GM12875 (cell line): ENCODE measurements at regions not wholly inside any gene's neighbourhood (a gene's known extent, or its start where the extent isn't known, plus 50 kb on each side); places are given as distances from the start of the nearest gene placed in this dataset.

ENCODE experiments used
- H3K4me3 ChIP-seq: one replicate; pipeline ENCODE4 v1.5.1; 2011; ENCODE audit warnings: low read depth, low read length, control low read depth
- CTCF ChIP-seq: IDR thresholded peaks from 2 replicates; pipeline ENCODE4 v1.5.1; 2011; ENCODE audit warnings: low read depth, mild to moderate bottlenecking, control low read depth, inconsistent platforms, low read length, moderate library complexity, borderline replicate concordance; ENCODE audit not compliant: insufficient read depth

DNA sequence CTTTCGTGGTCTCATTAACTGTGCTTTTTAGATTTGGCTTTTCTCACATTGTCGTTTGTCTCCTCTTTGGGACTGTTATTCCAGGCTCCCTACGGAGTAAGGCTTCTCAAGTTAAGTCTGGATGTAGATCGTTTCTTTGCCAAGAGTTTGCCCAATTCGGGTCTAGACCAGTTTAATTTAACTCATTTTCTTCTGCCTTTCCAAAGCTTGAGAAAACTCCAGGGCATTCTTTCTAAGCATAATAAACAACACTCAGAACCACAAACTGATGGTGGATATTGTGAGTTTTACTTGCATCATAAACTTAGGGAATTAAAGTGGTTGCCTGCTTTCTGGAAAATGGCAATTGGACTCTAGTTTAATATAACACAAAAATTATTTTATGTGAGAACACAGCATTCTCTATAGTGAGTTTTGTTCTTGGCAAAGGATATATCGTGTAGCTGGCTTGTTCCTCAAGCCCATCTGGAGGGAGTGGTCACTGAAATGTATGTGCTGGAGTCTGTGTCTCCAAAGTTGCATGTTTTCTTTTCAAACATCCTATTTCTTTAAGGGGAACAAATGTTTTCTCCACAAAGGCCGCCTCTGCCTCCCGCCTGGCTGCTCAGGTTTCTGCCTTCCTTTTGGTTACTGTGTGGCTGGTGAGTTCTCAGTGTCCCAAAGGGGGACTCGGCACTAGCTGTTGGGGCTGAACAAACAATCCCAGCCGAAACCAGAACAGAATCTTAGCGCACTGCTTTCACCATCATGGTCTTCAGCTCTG lies 211.3 kb upstream of the FBN2 start:
- TF ChIP-seq CTCF, result no peak
- no peak overlapping the region for H3K4me3 ChIP-seq

GRCh38 chr5:128750155-128750554 lies 212.1 kb upstream of the FBN2 start:
- no peak overlapping the region for H3K4me3 ChIP-seq
- TF ChIP-seq CTCF, result no peak

GRCh38 chr5:128757196-128757959 lies 207.9 kb upstream of the SLC27A6 start:
- H3K4me3 ChIP-seq, result no peak overlapping the region
- no peak for TF ChIP-seq CTCF

DNA sequence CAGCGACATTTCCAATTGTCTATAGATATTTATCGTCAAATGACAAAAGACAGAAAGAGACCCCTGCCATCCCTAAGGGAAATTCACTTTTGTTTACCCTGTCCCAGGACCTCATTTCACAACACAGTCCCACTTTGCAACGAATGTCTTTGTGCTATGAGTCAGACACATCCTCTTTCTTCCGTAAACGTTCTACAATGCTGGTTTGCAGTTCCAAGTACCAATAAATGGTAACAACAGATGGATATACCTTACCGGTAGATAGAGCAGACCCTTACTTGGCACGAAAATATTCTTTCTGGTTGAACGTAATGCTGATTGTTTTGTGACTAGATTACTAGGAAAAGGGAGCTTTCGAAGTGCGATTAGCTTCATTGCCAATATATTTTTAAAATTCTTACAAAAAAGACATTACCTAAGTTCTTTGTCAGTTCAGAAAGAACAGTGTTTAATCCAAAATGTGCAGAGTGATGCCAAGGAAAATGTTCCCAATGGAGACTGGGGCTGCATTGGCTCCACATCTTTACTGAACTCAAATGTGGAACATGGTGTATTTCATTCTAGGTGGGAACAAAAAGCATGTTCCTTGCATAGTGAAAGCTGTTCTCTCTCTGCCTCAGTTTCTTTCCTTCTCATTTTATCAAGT lies 202.5 kb upstream of the SLC27A6 start:
- H3K4me3 ChIP-seq, result no peak overlapping the region
- no peak for TF ChIP-seq CTCF

DNA sequence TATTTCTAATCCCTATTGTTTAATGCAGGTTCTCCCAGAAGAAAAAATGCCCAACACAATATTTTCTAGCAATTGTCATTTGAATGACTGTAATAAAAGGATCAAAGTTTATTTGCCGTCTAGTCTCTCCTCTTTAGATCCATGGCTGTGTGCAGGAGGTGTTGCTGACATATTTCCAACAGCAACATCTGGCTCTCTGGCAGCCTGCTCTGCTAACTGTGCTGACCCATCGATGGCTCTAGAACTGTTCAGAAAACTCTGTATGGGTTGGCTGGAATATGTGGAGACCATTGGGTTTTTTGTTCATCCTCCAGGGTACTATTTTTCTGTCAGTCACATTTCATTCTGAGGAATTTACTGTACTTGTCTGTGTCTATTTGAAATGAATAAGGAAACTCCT lies 202.0 kb upstream of the SLC27A6 start:
- H3K4me3 ChIP-seq, result no peak overlapping the region
- TF ChIP-seq CTCF, result no peak

DNA sequence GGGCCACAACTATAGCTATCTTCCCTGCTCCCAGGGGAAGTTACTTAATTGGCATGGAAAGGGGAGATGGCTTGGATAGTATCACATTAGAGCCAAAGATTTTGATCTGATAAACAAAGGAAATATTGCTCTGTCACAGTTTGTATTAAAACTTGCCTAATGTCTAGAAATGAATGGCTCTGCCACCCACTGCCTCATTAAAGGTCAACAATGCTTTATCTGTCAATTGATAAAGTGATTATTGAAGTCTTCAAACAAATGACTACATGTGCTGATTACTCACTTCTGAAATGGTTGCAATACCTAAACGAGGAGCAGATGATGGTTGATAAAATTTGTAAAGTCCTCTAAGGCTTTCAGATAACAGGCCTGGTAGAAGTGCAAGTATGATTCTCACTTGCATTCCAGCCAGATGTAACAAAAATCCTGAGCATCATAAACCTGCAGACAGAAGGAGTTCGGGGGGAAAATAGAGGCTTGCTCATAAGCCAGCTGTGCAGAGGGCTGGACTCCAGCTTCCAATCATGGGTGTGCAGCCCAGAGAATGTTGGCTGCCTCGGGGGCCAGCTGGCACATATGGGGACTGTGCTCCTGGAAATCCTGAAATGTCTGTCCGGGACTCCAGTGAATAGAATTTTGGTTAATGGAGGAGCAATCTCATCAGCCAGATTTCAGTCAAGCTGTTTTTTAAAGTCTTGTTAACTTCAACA lies 200.5 kb upstream of the SLC27A6 start:
- TF ChIP-seq CTCF, result no peak
- H3K4me3 ChIP-seq, result no peak overlapping the region
